HCT116 (cell line): ENCODE measurements at regions not wholly inside any gene's neighbourhood (a gene's known extent, or its start where the extent isn't known, plus 50 kb on each side); places are given as distances from the start of the nearest gene placed in this dataset.

ENCODE experiments used
- CBX3 ChIP-seq: IDR thresholded peaks from 2 replicates; pipeline ENCODE4 v1.6.1; 2012; ENCODE audit warnings: low read depth
- CTCF ChIP-seq, 3 experiments: fragments of 200-600 bp in 1 of 3; sonication (generic) in 1 of 3; IDR thresholded peaks in 2 of 3; conservative IDR thresholded peaks in 1 of 3; 2 replicates each; pipeline ENCODE4 v1.5.1; 2012 to 2017; ENCODE audit warnings: low read depth in 2 of 3, low read length in 2 of 3, antibody characterized with exemption in 1 of 3, borderline replicate concordance in 1 of 3, control low read depth in 1 of 3, mild to moderate bottlenecking in 1 of 3, mixed read lengths in 1 of 3, mixed run types in 1 of 3, moderate library complexity in 1 of 3; ENCODE audit not compliant: insufficient read depth in 1 of 3
- EGR1 ChIP-seq: IDR thresholded peaks from 2 replicates; pipeline ENCODE4 v1.6.1; 2012; ENCODE audit warnings: low read depth
- EZH2 ChIP-seq: fragments of 200-600 bp; sonication (generic); IDR thresholded peaks from 2 replicates; pipeline ENCODE4 v1.6.1; 2017; ENCODE audit warnings: antibody characterized with exemption, mixed run types
- EZH2phosphoT487 ChIP-seq: fragments of 200-600 bp; IDR thresholded peaks from 2 replicates; pipeline ENCODE4 v1.6.1; 2018; ENCODE audit warnings: antibody characterized with exemption, borderline replicate concordance
- JUND ChIP-seq: IDR thresholded peaks from 2 replicates; pipeline ENCODE4 v1.6.1; 2012
- POLR2A ChIP-seq: IDR thresholded peaks from 2 replicates; pipeline ENCODE4 v1.7.0; 2011; ENCODE audit warnings: borderline replicate concordance; ENCODE audit not compliant: insufficient read depth, insufficient read length; ENCODE audit errors: extremely low read depth
- POLR2AphosphoS5 ChIP-seq: IDR thresholded peaks from 2 replicates; pipeline ENCODE4 v1.6.1; 2011; ENCODE audit warnings: mild to moderate bottlenecking, low read depth, low read length, moderate library complexity
- REST ChIP-seq: IDR thresholded peaks from 2 replicates; pipeline ENCODE4 v1.6.1; 2012; ENCODE audit warnings: low read depth
- SP1 ChIP-seq: IDR thresholded peaks from 2 replicates; pipeline ENCODE4 v1.6.1; 2012; ENCODE audit warnings: low read depth
- YY1 ChIP-seq: IDR thresholded peaks from 2 replicates; pipeline ENCODE4 v1.6.1; 2011; ENCODE audit warnings: low read length, low read depth, moderate library complexity, mild to moderate bottlenecking; ENCODE audit not compliant: insufficient replicate concordance; ENCODE audit errors: extremely low read depth
- ZBTB33 ChIP-seq: IDR thresholded peaks from 2 replicates; pipeline ENCODE4 v1.6.1; 2011; ENCODE audit warnings: mild to moderate bottlenecking, low read length, moderate library complexity; ENCODE audit not compliant: insufficient replicate concordance; ENCODE audit errors: extremely low read depth

GRCh38 chr20:24812373-24812772 is 136.7 kb upstream of the CST7 start:
- TF ChIP-seq CTCF (IDR thresholded peaks at IDR 0.05 in 2 of 3, conservative IDR thresholded peaks at IDR 0.05 in 1 of 3; ENCODE audit: borderline replicate concordance in 1 of 3, insufficient read depth in 1 of 3, low read depth in 2 of 3, low read length in 2 of 3) (no peak), CBX3 (no peak), EZH2 (no peak), POLR2A (no peak), POLR2AphosphoS5 (no peak), JUND (no peak), EZH2phosphoT487 (no peak), REST (no peak), SP1 (no peak), ZBTB33 (no peak), EGR1 (no peak), YY1 (no peak)
